Right renal pelvis (tissue), 4 donors: ENCODE measurements at regions not wholly inside any gene's neighbourhood (a gene's known extent, or its start where the extent isn't known, plus 50 kb on each side); places are given as distances from the start of the nearest gene placed in this dataset.
A peak's percentile ranks its signal among the peaks of the same experiment; 100 is the strongest.
"Not testable (repeated sequence)": the region's sequence is repeated elsewhere in the genome, so short reads cannot be mapped to it uniquely, and the experiment has no call there.

Experiments used
- DNase-seq, 4 donors: peaks; one replicate each; pipeline ENCODE4 v3.0.0-alpha.2; 2013; ENCODE audit warnings: low read depth in 4 of 4, low spot score in 3 of 4, missing footprints in 1 of 4

DNA sequence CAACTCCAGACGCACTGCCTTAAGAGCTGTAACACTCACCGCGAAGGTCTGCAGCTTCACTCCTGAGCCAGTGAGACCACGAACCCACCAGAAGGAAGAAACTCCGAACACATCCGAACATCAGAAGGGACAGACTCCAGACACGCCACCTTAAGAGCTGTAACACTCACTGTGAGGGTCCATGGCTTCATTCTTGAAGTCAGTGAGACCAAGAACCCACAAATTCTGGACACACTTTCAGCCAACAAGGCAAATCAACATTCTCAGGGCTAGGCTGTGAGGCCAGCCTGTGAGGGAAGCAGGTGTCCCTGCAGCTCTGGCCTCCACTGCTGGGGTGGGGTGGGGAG is 275.3 kb downstream of the ADGRD1 start:
- DNase-seq, result not testable (repeated sequence)

DNA sequence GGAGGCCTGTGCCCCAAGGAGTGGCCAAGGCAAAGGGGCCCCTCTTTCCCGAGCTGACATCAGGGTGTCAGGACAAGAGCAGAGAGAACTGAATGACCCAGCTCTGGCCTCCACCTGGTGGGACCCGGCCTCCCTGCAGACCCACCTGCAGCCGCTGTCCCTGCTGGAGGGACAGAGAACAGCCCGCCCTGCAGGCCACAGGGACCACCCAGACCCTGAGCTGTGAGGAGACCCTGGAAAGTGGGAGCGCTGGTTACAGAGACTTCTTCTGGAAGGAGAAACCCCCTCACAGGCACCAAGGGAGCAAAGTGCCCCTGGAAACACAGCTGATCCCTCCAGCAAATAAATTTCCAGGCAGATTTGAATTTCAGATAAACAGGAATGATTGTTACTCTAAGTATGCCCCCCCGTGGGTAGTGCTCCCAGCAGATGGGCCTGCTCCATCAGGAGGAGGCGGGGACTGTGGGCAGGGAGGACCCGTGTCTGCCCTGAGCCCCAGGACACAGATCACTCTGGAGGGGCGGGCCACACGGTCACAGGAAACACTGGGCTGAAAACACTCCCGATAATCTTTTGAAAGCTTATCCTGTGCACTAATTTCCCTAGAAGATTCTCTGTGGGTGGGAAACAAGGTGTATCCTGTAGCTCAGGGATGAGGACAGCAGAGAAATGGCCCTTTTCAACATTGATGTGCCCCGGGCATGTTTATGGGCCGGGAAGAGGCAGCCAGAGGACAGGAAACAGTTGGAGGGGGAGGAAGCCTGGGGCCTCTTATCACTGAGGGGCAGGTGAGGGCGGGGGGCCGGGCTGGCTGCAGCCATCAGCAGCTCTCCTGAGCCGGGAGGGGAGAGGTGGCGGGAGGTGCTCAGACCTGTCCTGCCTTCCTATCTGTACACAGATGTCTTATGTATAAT is 276.0 kb downstream of the ADGRD1 start:
- DNase-seq, result peak in 1 of 4 donors; percentile 37

DNA sequence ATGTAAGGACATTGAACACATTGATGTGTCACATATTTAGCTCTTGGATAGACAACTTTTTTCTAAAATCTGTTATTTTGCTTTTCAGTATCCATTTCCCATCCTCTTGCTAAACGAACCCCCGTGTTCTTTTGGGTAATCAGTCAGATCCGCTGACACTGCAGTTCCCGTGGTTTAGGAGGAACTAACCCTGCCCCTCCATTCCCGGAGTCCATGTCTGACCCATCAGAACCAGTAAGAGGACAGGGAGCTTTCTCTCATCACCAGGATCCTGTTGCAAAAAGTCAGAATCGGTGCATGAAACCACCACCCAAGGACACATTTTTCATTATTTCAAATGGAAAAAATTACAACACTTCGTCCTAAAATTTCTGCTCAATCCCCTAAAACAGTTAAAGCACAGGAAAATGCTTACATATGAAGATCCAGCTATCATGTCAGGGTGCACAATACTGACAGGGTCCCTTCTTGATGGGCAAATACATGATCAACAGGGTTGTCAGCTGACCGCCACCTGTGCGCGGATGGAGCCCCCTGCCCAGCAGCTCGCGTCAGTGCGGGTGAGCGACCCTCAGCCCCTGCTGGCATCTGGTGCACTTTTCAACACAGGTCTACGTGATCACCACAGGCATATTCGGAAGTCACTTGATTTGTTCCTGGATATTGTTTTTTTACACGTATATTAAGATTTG is 276.8 kb downstream of the ADGRD1 start:
- no peak for DNase-seq

DNA sequence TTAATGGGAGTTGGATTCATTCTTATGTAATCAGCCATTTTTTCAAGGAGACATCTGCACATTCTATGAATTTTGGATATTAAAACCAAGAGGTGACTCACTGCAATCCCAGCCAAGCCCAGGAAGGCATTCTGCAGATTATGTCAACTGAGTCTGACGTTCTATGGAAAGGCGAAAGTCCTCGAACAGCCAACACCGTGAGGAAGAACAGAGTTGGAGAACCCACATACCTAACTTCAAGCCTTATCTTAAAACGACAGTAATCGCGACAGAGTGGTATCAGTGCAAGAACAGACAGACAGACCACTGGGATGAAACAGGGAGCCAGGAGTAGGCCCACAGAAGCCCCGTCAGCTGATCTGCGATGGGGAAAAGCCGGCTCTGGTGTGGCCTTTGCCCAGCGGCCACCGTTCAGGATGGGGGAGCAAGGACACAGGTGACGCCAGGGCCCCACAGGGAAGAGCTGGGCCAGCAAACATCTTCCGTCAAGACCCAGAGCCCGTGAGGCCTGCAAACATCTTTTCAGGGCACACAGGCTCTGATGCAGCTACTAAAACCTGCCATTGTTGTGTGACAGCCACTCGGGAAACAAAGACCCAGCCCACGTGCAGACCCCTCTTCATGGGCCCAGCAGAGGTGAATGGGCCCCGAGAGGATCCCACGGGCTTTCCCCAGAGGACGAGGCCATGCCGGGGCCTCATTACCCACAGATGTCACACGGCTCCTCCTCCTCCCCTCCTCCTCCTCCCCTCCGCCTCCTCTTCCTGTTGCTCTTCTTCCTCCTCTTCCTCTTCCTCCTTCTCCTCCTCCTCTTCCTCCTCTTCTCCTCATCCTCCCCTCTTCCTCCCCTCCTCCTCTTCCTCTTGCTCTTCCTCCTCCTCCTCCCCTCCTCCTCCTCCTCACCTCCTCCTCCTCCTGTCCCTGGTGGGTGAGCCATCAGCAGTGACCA is 277.6 kb downstream of the ADGRD1 start:
- DNase-seq, result no peak

- no peak for DNase-seq
Measured at GRCh38 chr12:131232036-131232435, 278.3 kb downstream of the ADGRD1 start.

- DNase-seq, result not testable (repeated sequence)
Measured at GRCh38 chr12:131232872-131233271, 279.2 kb downstream of the ADGRD1 start.

GRCh38 chr12:131233850-131234789 is 280.4 kb downstream of the ADGRD1 start:
- not testable (repeated sequence) for DNase-seq

DNA sequence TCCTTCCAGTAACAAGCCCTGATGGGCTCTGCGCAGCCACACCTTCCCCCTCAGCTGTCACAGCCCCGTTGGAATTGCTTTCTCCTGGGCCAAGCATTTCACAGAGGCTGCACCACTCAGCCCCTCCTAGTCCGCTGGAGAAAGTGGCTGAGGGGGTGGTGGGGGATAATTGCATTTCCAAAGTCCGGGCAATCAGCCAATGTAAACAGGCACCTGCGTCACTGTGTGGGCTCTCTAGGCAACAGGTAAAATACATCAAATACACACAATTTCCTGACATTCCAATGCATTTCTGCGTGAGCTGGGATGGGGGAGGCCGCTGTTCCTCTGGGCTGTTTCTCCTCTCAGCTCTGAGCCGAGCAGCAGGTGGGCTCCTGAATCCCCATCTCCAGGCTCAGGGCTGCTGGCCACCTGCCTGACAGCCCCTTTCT is 281.1 kb downstream of the ADGRD1 start:
- not testable (repeated sequence) for DNase-seq

- no peak for DNase-seq
Measured at GRCh38 chr12:131235871-131236271, 282.2 kb downstream of the ADGRD1 start.

- no peak for DNase-seq
Measured at GRCh38 chr12:131239384-131240094, 285.8 kb downstream of the ADGRD1 start.

GRCh38 chr12:131241517-131241916 is 287.8 kb downstream of the ADGRD1 start:
- DNase-seq, result no peak

GRCh38 chr12:131242741-131243496 is 289.2 kb downstream of the ADGRD1 start:
- no peak for DNase-seq

- not testable (repeated sequence) for DNase-seq
Measured at GRCh38 chr12:131244157-131244688, 290.5 kb downstream of the ADGRD1 start.

GRCh38 chr12:131245161-131245560 is 291.5 kb downstream of the ADGRD1 start:
- DNase-seq, result not testable (repeated sequence)

GRCh38 chr12:131245564-131246355 is 292.1 kb downstream of the ADGRD1 start:
- DNase-seq, result no peak

GRCh38 chr12:131247026-131247725 is 293.5 kb downstream of the ADGRD1 start:
- DNase-seq, result not testable (repeated sequence)
